ENCODE measurements at regions not wholly inside any gene's neighbourhood (a gene's known extent, or its start where the extent isn't known, plus 50 kb on each side); places are given as distances from the start of the nearest gene placed in this dataset.

DNA sequence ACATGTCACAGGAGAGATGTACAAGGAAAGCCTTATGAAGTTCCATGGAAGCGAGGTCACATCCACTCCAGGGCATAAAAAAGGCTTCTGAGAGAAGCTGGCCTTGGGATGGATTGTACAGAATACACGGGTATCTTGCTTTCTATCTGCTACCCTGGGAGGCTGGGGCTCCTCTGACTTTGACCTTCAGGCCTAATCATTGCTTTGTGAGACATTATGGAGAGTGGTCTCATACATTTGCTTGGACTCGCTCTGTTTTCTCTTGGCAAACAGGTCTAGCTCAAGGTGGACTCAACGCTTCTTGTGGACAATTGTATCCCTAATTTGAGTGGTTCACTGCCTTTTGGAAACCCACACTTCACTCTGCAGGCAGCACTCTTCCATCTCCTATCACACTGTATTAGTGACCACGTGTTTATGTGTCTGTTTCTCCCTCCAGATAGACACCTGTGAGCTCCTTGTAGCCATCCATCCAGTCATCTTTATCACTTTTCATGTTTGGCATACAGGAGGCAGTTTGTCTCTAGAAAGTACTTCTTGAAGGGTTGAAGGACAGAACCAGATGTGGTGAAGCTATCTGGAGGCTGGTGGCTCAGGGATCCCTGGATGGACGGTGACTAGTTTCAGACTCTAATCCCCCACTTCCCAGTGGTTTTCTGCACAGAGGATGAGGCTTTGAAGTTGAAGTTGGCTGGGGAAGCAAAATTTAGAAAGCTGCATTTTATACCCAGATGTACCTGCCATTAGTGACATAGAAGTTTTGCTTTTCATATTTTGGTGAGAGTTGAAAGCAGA is 267.8 kb downstream of the CYRIA start:
- no peak for DNase-seq (ENCODE audit: low read depth)

DNA sequence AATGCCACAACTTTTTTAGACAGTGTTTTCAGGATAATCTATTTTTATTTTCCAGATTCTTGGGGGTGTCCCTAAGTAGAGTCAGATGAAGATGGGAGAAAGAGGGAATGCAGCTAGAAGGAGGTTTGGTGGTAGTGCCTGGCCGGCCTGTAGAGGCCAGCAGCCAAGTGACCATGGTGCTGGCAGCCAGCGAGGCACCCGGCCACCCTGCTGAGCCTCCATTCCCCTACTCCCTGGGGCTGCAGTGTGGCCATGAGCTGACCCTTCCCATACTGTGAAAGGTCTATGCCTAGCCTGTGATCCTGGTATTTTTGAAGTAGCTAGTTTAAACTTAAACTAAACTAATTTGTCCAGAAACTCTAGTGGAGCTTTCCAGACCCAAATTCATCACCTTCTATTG is 268.6 kb downstream of the CYRIA start:
- no peak overlapping the region for H3K4me3 ChIP-seq (ENCODE audit: control insufficient read depth, low read depth, low read length)
- TF ChIP-seq, protein P1, sequence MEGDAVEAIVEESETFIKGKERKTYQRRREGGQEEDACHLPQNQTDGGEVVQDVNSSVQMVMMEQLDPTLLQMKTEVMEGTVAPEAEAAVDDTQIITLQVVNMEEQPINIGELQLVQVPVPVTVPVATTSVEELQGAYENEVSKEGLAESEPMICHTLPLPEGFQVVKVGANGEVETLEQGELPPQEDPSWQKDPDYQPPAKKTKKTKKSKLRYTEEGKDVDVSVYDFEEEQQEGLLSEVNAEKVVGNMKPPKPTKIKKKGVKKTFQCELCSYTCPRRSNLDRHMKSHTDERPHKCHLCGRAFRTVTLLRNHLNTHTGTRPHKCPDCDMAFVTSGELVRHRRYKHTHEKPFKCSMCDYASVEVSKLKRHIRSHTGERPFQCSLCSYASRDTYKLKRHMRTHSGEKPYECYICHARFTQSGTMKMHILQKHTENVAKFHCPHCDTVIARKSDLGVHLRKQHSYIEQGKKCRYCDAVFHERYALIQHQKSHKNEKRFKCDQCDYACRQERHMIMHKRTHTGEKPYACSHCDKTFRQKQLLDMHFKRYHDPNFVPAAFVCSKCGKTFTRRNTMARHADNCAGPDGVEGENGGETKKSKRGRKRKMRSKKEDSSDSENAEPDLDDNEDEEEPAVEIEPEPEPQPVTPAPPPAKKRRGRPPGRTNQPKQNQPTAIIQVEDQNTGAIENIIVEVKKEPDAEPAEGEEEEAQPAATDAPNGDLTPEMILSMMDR (conservative IDR thresholded peaks at IDR 0.05; ENCODE audit: control insufficient read depth, insufficient read depth, low read depth, low read length) = no peak
- no peak for DNase-seq (ENCODE audit: low read depth)

More for the DNA sequence above, 267.8 kb downstream of the CYRIA start:
- TF ChIP-seq, protein P1 (conservative IDR thresholded peaks at IDR 0.05; ENCODE audit: control insufficient read depth, insufficient read depth, low read depth, low read length) = no peak
- H3K4me3 ChIP-seq (ENCODE audit: control insufficient read depth, low read depth, low read length) = no peak overlapping the region

DNA sequence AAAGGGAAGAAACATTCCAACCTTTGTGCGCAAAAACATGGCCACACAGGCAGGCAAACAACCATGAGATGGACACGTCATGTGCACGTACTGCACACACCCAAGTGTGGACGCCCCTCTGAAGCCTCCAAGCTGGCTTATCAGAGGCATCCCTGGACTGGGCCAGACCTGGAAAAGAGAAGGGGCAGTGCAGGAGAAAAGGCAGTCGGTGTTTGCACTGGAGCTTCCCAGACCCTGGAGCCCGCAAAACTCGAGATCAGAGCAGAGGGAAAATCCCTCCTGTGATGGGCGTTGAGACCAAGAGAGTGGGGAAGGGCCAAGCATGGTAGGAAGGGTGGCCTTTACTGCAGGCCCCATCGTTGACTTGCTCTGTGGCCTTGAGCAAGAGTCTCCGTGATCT is 269.5 kb downstream of the CYRIA start:
- TF ChIP-seq, protein P1 (conservative IDR thresholded peaks at IDR 0.05; ENCODE audit: control insufficient read depth, insufficient read depth, low read depth, low read length) = no peak
- no peak for DNase-seq (ENCODE audit: low read depth)
- H3K4me3 ChIP-seq (ENCODE audit: control insufficient read depth, low read depth, low read length) = no peak overlapping the region

DNA sequence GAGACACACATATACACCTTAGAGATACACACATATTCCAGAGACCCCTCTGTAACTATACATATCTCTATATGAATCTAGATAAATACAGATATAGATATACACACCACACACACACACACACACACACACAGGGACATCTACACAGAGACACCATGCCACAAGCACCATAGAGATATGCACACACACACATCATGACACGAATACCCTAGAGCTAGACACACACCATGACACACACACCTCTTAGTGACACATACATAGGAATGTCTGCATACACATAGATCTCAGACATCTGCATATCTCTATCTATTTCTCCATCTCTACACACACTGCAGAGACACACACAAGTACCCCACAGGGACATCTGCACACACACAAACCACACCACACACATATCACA is 270.0 kb downstream of the CYRIA start:
- TF ChIP-seq, protein P1 (conservative IDR thresholded peaks at IDR 0.05; ENCODE audit: control insufficient read depth, insufficient read depth, low read depth, low read length) = no peak
- no peak overlapping the region for H3K4me3 ChIP-seq (ENCODE audit: control insufficient read depth, low read depth, low read length)
- DNase-seq (ENCODE audit: low read depth) = no peak

DNA sequence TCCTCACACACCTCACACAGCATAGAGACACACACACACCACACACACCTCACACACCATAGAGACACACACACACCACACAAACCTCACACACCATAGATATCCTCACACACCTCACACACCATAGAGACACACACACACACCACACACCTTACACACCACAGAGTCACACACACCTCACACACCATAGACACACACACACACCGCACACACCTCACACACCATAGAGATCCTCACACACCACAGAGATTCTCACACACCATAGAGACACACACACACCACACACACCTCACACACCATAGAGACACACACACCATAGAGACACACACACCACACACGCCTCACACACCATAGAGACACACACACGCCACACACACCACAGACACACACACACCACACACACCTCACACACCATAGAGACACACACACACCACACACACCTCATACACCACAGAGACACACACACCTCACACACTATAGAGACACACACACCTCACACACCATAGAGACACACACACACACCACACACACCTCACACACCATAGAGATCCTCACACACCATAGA is 270.6 kb downstream of the CYRIA start:
- TF ChIP-seq, protein P1 (conservative IDR thresholded peaks at IDR 0.05; ENCODE audit: control insufficient read depth, insufficient read depth, low read depth, low read length) = no peak
- H3K4me3 ChIP-seq (ENCODE audit: control insufficient read depth, low read depth, low read length) = no peak overlapping the region
- no peak for DNase-seq (ENCODE audit: low read depth)

DNA sequence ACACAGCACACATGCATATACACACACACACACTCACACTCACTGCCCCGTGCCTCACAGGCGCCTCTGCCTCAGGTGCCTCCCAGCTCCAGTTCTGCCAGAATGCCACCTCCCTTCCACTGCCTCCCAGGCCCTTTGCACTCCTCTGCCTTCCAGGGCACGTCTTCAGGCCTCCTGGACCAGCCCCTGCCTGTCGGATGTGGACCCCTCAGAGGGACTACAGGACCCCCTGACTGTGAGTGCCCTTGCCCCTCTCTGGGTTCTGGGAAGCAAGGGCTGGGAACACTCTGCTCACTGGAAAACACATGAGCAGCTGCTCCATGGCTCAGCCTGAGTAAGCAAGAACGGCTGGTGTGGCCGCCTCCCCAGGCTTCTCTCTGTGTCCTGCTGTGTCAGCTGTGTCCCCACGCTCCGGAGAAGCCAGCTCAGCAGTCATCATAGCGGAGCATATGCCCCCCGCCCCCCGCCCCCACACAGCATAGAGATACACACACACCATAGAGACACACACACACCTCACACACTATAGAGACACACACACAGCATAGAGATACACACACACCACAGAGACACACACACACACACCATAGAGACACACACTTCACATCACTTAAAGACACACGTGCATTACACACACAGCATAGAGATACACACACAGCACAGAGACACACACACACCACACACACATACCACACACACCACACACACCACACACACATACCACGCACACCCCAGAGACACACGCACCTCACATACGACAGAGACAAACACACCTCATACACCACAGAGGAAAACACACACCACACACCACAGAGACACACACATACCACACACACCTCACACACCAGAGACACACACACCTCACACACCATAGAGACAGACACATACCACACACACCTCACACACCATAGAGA is 271.3 kb downstream of the CYRIA start:
- H3K4me3 ChIP-seq (ENCODE audit: control insufficient read depth, low read depth, low read length) = no peak overlapping the region
- no peak for DNase-seq (ENCODE audit: low read depth)
- TF ChIP-seq, protein P1 (conservative IDR thresholded peaks at IDR 0.05; ENCODE audit: control insufficient read depth, insufficient read depth, low read depth, low read length) = no peak
